GM04503 (cell line): ENCODE measurements at regions not wholly inside any gene's neighbourhood (a gene's known extent, or its start where the extent isn't known, plus 50 kb on each side); places are given as distances from the start of the nearest gene placed in this dataset.

Experiments used
- DNase-seq: peaks from one replicate; pipeline ENCODE4 v3.0.0-alpha.2; 2012; ENCODE audit warnings: low read depth

DNA sequence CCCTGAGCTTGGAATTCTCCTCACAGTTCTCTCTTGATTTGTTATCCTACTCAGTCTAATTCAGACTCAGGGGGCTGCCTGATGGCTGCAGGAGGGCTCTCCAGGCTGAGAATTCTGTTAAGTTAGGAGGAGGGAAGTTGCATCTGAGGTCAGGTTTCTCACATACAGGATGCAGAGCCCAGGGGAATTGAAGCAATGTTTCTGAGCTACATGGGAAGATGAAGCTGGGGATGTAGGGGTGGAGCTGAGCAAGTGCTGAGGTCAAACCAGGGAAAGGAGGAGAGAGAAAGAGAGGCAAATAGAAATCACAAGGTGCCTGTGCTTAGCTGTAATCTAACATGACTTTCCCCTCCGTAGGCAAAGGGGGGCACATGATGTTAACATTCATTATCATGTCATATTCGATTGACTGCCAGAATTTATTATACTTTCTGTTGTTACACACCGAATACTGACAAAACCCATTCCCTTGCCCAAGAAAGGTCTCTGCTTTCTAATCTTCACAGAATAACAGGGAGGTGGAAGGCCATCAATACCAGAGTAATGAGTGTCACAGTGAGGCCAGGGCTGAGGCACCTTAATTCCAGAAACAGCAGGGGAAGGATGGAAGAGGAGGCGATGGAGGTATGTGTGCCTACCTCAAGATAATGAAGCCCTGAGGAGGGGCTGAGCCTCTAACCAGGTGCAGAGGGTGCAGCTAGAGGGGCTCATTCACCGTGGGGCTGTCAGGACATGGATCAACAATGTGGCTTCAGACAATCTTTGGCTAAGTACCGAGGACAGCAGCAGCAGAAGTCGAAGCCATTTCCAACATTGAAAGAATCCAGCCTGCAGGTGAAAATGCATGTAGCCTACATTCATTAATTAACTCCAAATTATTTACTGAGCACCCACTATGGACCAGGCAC, 205.4 kb upstream of the SNX19 start:
- no peak for DNase-seq

DNA sequence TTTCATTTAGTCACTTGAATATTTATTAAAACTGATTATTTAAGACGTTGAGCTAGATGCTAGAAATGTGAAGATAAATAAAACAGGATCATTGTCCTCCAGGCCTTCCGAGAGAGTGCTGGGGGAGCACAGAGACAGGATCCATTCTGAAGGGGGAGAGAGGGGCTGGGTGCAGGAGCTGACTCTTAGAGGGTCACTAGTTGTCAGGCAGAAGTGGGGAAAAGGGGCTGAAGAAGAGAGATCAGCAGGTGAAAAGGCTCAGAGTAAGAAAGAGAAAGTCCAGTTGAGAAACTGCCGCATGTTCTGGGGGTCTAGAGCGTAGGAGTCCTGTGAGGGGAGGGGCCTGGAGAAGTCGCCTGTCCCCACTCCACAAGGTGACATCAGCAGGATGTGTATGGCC, 206.2 kb upstream of the SNX19 start:
- no peak for DNase-seq

DNA sequence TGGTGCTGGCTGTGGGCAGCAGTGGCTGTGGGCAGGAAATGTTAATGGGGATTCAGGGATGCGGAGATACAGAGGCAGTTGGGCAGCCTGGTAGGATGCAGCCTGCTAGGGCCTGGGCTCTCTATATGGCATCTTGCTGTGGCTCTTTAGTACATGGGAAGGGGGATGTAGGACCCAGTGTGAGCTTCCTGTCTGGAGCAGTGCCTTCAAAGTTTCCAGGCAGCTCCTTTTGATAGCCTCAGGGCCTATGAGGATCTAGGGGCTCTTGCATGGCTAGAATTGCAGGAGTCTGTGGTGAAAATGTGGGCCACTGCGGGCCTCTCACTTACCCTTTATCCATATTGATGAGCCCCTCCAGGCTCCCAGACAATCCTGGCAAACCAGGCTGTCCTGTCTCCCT, 213.2 kb upstream of the SNX19 start:
- no peak for DNase-seq

DNA sequence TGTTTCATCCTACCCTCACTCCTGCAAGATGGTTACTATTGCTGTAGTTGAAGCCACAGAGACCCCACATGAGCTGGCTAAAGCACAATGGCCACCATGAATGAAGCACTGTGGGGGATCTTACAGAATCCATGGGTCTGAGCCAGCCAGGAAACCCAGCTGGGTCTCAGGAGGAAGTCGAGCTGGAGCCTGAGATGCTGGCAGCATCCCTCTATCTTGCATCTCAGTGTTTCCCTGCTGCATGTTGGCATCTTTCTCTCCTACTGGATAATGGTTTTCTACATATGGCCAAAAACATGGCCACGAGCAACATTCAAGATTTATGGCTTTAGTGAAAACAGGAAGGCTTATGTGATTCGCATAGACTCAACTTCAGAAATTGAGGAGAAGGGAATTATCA, 219.3 kb upstream of the SNX19 start:
- no peak for DNase-seq

DNA sequence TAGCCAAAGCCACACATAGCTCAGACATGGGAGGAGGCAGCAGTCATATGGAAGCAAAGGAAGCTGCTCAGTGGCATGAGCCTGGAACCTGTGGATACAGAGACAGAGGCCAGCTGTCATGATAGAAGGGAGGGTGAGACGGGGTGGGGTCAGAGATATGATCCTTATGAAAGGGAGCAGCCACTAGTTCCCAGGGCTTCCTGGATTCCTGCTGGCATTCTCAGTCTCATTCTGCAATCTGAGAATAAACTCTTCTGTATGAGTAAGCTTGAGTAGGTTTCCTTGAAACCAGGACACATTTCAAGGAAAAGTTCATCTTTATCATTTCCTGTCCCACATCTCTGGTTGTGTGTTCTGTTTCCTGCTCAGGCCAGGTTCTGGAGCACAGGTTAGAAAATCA, 220.2 kb upstream of the SNX19 start:
- peak; percentile 4 for DNase-seq

DNA sequence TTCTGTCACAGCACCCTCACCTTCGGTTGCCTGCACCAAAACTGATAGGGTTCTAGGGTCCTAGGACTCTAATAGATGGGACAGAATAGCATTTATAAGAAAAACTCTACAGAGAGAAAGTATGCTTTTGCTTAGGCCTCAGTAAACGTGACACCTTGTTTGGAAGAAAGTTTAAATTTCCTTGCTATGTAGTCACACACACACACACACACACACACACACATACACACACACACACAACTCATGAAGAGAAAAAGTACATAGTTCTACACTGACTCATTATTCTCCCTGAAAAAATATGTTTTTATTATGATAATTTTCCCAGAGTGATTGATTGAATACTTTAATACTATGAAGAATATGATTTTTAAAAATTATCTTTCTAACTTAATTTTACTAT, 220.8 kb upstream of the SNX19 start:
- no peak for DNase-seq

DNA sequence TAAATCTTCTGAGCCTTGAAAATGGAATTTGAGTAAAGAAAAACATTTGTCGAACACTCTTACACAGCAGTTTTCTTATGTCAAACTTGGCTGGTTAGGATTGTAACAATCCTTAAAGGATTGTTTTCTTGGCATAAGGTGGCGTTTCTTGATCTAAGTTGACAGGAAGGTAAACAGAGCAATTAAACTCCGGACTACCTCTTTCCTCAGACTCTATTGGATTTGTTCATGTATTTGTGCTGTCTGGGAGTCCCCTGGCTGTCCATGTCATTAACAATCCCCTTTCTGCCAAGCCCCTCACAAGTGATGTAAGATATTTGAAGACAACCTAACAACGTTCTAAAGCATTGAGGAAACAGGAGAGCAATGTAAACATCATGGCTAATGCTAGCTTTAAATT, 222.5 kb upstream of the SNX19 start:
- DNase-seq, result no peak

DNA sequence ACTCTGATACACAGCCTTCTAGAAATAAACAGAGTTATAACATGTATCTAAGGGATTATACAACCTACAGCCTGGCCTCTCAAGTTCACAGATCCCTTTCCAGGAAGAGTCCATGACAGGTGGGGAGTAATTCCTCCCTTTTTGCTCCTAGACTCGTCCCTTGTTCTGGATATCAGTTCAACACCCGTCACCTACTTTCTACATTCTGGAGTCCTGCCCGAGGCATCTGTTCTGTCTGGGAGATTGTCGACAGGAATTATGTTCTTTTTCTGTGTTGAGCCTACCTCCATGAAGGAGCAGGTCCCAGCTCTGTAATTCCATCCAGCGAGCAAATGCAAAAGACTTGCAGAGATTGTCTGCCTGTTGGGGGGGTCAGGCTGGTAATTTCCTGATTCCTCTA, 224.6 kb upstream of the NTM start:
- DNase-seq, result no peak

DNA sequence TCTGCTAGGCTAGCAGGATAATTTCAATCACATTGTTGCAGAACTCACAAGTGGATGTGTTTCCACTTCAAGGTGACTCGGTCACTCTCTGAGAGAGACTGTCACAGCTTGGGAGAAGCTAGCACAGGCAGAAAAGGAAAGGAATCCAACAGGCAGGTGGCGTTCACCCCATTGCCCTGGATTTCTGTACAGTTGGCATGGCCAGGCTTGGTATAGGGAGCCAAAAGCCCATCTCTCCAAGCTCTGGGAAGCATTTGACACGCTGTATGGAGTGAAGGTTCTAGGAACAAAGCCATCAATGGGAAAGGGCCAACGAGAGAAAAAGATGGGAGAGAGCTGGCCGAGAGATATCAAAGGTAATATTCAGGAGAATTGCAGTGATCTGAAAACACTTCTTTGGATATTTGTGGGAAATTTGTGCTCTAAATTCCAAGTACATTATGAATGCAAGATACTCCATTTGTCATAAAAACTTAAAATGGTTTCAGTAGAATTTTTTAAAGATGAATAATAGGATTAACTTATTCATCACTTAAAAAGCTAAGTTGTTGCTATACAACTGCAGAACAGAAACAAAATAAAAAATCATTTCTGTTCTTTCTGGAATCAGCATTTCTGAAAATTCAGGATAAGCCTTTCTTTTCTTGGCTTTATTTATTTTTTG, 223.5 kb upstream of the NTM start:
- DNase-seq, result peak; percentile 21

DNA sequence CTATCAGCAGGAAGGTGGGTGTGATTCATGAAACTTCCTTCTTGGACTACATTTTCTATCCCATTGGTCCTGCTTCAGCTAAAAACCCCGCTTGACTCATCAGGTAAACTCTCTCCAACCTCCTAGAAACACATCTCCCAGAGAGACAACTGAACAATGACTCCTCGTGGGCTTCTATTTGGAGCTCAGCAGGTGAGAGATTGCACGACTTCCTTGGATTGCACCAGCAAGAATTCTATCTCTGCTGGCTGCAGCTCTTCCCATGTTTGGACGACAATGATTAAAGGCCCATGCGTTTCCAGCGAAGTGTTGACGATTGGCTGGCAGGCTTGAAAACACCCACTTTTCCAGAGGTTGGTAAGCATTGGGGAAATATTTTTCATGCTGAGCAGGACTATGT, 216.1 kb upstream of the NTM start:
- no peak for DNase-seq

DNA sequence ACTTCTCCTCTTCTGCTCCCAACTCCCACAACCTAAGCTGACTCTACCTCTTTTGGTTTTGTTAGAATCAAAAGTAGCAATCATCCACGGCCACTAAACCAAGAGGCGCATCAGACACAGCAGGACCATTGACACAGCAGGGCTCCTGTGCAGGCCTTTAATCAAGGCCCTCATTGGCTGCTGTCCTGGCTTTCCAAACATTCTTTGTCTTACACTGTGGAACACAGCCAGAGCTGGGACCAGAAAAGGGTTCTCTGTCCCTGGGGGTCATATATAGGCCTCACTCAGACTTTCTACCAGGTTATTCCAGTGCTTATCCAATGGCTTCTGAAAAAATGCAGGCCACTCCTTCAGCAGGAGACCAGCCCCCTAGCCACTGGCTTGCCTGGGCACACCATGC, 212.7 kb upstream of the NTM start:
- no peak for DNase-seq

DNA sequence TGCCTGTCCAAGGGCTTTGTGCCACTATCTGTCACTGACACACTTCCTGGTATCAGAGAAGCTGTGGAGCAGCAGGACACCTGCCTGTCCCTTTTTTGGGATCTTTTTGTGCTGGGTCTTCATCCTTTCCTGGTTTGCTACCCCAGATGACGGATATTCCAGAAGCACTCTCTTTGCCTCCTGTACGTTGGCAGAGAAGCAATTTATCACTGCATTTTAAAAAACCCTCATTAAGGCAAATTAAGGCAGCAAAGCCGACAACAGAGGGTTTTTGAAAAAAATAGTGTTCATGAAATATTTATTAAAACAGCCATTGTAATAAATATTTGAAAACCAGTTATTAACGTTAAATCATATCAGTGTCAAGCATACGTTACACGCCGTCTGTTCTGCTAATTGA, 209.6 kb upstream of the NTM start:
- no peak for DNase-seq

DNA sequence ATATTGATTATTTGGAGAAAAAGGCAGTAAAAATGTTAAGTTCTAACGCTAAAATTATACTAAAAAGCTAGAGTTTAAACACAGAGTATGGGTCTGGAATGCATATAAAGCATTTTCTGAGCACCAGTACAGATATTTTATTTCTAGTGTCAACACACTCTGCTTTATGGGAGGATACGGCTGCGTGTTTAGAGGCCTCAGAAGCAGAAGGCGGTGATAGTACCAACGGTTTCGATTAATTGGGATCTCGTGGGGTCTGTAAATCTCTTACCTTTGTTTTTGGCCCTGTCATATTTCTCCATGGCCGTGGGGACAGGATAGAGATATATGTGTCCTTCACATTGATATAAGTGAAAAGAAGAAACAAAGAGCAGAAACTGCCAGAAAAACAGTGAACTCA, 206.8 kb upstream of the NTM start:
- no peak for DNase-seq

DNA sequence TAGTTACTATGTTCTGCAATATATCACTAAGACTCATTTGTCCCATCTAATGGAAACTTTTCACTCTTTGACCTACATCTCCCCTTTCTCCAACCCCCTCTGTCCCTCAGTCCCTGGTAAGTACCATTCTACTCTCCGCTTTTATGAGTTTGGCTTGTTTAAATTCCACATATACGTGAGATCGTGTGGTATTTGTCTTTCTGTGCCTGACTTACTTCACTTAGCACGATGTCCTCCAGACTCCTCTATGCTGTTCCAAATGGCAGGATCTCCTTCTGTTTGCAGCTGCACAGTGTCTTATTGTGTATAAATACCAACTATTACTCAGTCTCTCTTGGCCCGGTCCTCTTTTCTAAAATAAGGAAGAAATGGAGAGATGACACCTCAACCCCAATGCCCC, 205.4 kb upstream of the NTM start:
- no peak for DNase-seq

DNA sequence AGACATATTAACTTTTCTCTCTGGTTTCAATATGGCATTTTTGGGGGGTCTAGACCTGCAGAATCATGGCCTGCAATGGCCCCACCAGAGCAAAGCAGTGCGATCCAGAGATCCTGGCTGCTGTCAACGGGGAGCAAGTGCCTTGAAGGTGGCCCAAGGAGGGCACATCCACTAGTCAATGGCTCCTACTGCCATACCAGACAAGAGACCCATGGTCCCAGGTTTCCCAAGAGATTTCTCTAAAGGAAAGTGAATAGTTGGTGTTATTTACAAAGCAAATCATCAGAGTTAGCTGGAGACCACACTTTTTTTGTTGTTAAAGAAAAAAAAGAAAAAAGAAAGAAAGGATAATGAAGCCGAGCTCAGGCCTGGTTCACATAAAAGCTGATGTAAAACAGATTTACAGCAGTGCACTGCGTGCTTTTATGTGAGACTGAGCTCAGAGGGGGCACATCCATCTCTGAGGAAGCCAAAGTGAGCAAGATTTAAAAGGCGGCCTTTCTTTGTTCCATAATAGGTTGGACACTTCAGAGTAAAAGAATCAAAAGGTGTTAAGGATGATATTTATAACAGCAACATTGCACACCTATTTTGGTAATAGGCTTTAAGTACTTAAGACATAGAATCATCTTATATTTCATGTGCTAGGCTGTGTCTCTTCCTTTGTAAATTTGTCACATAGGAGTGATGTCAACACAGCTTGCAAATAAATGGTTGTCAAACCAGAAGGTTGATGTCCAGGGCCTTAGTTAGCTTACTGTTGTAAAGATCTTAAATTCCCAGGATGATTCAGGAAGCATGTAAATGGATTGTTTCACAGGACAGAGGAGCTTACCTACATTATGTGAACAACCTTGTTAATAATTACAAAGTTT, 201.3 kb upstream of the NTM start:
- DNase-seq, result no peak

DNA sequence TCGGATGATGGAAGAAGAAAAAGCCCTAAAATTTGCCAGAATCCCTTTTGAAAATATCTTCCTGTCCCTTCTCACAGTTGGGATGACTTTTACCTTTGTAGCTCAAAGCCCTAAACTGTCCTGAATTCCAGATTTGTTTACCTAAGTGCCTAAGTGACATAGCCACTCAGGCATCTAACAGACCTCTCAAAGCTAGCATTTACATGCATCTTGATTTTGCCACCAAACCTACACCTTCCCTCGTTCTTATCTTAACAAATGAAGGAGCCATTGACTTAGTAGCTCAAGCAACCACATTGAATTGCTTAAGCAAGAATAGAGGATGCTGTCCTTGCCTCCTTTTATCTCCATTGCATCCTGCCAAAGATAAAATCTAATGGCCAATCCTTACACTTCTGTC, 198.4 kb upstream of the NTM start:
- no peak for DNase-seq

DNA sequence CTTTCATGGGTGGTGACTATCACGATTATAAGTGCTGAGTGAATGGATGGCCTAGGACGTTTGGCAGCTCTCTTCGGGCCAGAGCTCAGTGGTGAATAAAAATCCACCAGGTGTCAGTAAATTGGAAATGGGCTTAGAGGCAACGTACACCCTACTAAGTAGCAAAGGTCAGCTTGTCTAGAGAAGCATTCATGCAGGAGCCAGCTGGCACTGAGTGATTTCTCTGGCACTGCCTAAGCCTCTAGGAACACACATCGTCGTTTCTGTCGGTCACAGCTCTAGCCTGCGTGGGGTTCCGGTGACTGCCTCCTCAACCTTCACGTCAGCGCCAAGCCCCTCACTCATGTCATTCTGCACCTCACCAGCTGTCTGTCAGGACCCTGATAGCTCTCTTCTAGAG, 192.4 kb upstream of the NTM start:
- DNase-seq, result no peak

DNA sequence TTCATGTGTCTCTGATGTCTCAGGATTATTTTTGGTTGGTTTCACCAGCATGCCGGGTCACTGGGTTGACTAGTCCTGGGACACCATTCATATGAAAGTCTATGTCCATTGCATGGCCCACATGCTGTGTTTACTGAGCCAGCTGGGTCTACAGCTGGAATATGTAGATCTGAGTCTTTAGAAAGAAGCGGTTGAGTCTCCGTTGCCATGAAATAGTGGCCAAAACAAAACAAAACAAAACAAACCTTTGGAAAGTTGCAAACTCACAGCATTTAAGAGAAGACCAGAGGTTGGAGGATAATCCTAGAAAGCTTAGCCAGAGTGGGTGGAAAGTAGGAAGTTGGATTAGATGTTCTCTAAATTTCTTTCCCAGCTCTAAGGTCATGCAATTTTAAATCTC, 191.8 kb upstream of the NTM start:
- DNase-seq, result no peak

DNA sequence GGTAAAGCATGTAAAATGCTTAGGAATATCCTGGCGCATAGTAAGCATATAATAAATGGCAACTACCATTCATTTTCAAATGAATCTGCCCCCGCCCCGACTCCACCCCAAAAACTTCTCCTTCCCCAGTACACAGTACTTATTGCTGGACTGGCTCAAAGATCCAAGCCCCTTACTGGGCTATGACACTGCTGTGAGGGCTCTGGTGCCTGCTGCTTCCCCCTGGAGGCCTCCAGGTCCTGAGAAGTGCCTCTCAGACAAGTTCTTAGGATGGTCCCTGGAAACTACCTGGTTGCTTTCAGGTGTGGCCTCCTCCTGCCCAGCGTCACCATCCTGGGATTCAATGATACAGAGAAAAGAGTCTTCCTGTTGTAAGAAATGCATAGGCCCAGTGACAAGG, 190.6 kb upstream of the NTM start:
- no peak for DNase-seq

DNA sequence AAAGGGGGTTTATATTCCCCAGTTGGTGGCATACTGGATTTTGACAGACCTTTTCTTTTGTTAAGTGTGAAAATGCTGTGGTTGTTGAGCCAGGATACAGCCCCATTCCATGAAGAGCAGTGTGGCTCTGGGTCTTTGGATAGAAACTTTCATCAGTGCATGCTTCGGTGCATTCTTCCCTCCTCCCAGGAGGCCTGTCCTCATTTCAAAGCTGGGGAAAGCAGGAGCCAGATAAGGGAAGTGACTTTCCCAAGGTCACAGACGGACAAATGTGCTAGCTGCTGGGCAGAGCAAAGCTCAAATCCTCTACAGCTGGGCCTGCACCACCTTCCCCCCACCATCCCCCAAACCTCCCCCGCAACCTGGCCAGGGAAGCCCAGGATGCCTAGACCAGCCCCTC, 184.5 kb upstream of the NTM start:
- no peak for DNase-seq

DNA sequence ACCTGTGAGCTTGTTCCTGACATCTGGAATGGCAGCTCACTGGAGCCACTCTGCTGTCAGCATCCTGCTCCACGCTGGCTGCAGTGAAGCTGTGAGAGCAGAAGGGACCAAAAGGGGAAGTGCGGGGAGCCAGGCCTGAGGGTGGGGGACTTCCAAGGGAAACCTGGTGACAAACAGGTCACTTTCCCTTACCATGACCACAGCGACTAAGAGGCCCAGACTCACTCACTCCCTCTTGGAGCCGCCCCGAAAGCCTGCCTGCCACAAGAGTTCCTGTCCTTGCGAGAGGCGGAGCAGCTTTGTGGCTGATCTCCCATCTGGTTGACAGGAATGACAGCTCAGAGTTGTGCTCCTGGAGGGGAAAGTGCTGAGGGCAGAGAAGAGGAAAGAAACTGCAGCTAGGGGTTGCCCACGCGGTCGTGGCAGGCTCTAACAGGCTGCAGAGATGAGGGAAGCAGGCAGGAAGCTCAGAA, 183.8 kb upstream of the NTM start:
- DNase-seq, result no peak

DNA sequence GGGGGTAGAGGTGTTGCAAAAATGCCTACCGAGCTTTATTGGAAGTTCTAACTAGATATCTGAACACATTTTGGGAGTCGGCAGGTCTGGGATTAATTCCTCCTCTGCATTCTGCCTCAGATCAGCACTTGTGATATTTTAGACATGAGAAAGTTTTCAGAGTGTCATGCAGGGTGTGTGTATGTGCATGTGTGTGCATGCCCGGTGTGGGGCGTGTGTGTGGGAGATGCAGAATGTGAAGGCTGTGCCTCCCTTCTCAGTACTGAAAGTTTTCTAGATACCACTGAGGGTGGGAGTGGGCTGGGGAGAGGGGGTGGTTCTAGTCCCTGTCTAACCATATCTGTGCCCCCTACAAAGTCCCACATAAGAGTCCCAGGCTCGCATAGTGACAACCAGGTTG, 180.0 kb upstream of the NTM start:
- DNase-seq, result no peak

DNA sequence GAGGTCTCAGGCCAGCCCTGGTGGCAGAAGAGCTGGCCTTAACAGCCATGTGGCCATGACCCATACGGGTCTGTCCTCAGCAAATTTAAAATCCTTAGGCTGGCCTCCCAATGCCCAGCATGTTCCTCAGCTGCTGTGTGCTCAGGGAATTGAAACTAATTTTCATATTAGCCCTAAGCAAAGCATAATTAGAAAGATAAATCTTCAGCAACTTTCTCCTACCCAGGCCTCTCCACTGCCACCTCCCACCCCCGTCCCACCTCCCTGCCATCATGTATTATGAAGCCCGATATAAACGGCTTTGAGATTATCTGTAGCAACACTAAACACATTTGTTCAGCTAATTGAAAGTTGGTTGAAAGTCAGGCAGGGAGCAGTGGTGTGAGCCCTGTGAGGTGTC, 178.8 kb upstream of the NTM start:
- no peak for DNase-seq
